ENCODE measurements at regions not wholly inside any gene's neighbourhood (a gene's known extent, or its start where the extent isn't known, plus 50 kb on each side); places are given as distances from the start of the nearest gene placed in this dataset.

GRCh38 chrX:39690541-39691415 is 407.0 kb downstream of the BCOR start:
- DNase-seq = no peak
- Histone ChIP-seq H3K4ac (ENCODE audit: low read depth in 1 of 2, low read length in 2 of 2) (no peak overlapping the region), H3K9me3 (ENCODE audit: control insufficient read depth, low read length) (peaks cover 7% of the 10 kb centered on the region), H3K9ac (ENCODE audit: low read length) (no peak overlapping the region), H3K79me1 (replicated peaks; ENCODE audit: low read length, poor library complexity, severe bottlenecking) (no peaks in the 10 kb centered on the region), H3K27ac (ENCODE audit: low read length, poor library complexity, severe bottlenecking) (no peak overlapping the region), H2BK12ac (ENCODE audit: low read length in 2 of 2) (no peak overlapping the region), H2AFZ (ENCODE audit: low read depth, low read length) (no peak overlapping the region), H4K91ac (ENCODE audit: low read length) (no peak overlapping the region), H3K4me3 (ENCODE audit: insufficient read depth in 1 of 2, low read depth in 1 of 2, low read length in 2 of 2) (no peak overlapping the region), H4K8ac (ENCODE audit: low read length) (no peak overlapping the region), H3K36me3 (ENCODE audit: control insufficient read depth in 1 of 2, insufficient read depth in 2 of 2, low read depth in 1 of 2, low read length in 2 of 2) (no peaks in the 10 kb centered on the region), H2AK5ac (ENCODE audit: low read length, severe bottlenecking) (no peak overlapping the region), H3K23ac (ENCODE audit: low read length in 2 of 2) (no peak overlapping the region), H2BK120ac (ENCODE audit: low read depth, low read length) (no peak overlapping the region), H3K4me1 (ENCODE audit: control insufficient read depth, insufficient read depth, low read depth, low read length) (peaks cover 11% of the 10 kb centered on the region), H3K4me2 (ENCODE audit: low read length, poor library complexity, severe bottlenecking) (no peak overlapping the region), H3K14ac (ENCODE audit: low read length in 2 of 2) (no peak overlapping the region), H3K18ac (ENCODE audit: low read depth in 1 of 2, low read length in 2 of 2) (no peak overlapping the region), H2BK5ac (ENCODE audit: low read depth, low read length, poor library complexity, severe bottlenecking) (no peak overlapping the region), H2BK15ac (ENCODE audit: low read depth, poor library complexity, severe bottlenecking) (no peak overlapping the region), H3K27me3 (ENCODE audit: control insufficient read depth in 1 of 2, insufficient read depth in 1 of 2, low read length in 2 of 2) (peaks cover 28 to 77% of the 10 kb centered on the region in 2 experiments)
- 92% methylated on average over 12 of the region's 13 CpGs for WGBS

GRCh38 chrX:39691724-39692123 is 406.0 kb downstream of the BCOR start:
- H4K8ac ChIP-seq (ENCODE audit: low read length) = no peak overlapping the region
- H3K79me1 ChIP-seq (replicated peaks; ENCODE audit: low read length, poor library complexity, severe bottlenecking) = no peaks in the 10 kb centered on the region
- H4K91ac ChIP-seq (ENCODE audit: low read length) = no peak overlapping the region
- no peak overlapping the region for H3K4me3 ChIP-seq (ENCODE audit: insufficient read depth in 1 of 2, low read depth in 1 of 2, low read length in 2 of 2)
- H2BK5ac ChIP-seq (ENCODE audit: low read depth, low read length, poor library complexity, severe bottlenecking) = no peak overlapping the region
- no peak overlapping the region for H2AK5ac ChIP-seq (ENCODE audit: low read length, severe bottlenecking)
- H3K9ac ChIP-seq (ENCODE audit: low read length) = no peak overlapping the region
- WGBS = 98% methylated on average over 2 of the region's 3 CpGs
- H3K18ac ChIP-seq (ENCODE audit: low read depth in 1 of 2, low read length in 2 of 2) = no peak overlapping the region
- no peak overlapping the region for H3K23ac ChIP-seq (ENCODE audit: low read length in 2 of 2)
- peaks cover 28 to 67% of the 10 kb centered on the region in 2 experiments for H3K27me3 ChIP-seq (ENCODE audit: control insufficient read depth in 1 of 2, insufficient read depth in 1 of 2, low read length in 2 of 2)
- no peak overlapping the region for H3K14ac ChIP-seq (ENCODE audit: low read length in 2 of 2)
- H2AFZ ChIP-seq (ENCODE audit: low read depth, low read length) = no peak overlapping the region
- H3K4me2 ChIP-seq (ENCODE audit: low read length, poor library complexity, severe bottlenecking) = no peak overlapping the region
- H3K9me3 ChIP-seq (ENCODE audit: control insufficient read depth, low read length) = peaks cover 16% of the 10 kb centered on the region
- H3K4ac ChIP-seq (ENCODE audit: low read depth in 1 of 2, low read length in 2 of 2) = no peak overlapping the region
- H2BK120ac ChIP-seq (ENCODE audit: low read depth, low read length) = no peak overlapping the region
- DNase-seq = no peak
- no peak overlapping the region for H2BK15ac ChIP-seq (ENCODE audit: low read depth, poor library complexity, severe bottlenecking)
- H3K27ac ChIP-seq (ENCODE audit: low read length, poor library complexity, severe bottlenecking) = no peak overlapping the region
- H2BK12ac ChIP-seq (ENCODE audit: low read length in 2 of 2) = no peak overlapping the region
- no peaks in the 10 kb centered on the region for H3K36me3 ChIP-seq (ENCODE audit: control insufficient read depth in 1 of 2, insufficient read depth in 2 of 2, low read depth in 1 of 2, low read length in 2 of 2)
- H3K4me1 ChIP-seq (ENCODE audit: control insufficient read depth, insufficient read depth, low read depth, low read length) = peaks cover 11% of the 10 kb centered on the region

- Histone ChIP-seq H4K91ac (ENCODE audit: low read length) (no peak overlapping the region), H3K4me2 (ENCODE audit: low read length, poor library complexity, severe bottlenecking) (no peak overlapping the region), H2BK5ac (ENCODE audit: low read depth, low read length, poor library complexity, severe bottlenecking) (no peak overlapping the region), H3K9me3 (ENCODE audit: control insufficient read depth, low read length) (peaks cover 27% of the 10 kb centered on the region), H2AFZ (ENCODE audit: low read depth, low read length) (no peak overlapping the region), H3K27me3 (ENCODE audit: control insufficient read depth in 1 of 2, insufficient read depth in 1 of 2, low read length in 2 of 2) (peaks cover 28 to 57% of the 10 kb centered on the region in 2 experiments), H2BK15ac (ENCODE audit: low read depth, poor library complexity, severe bottlenecking) (no peak overlapping the region), H2AK5ac (ENCODE audit: low read length, severe bottlenecking) (no peak overlapping the region), H4K8ac (ENCODE audit: low read length) (no peak overlapping the region), H3K4me3 (ENCODE audit: insufficient read depth in 1 of 2, low read depth in 1 of 2, low read length in 2 of 2) (no peak overlapping the region), H3K4me1 (ENCODE audit: control insufficient read depth, insufficient read depth, low read depth, low read length) (peaks cover 11% of the 10 kb centered on the region), H3K36me3 (ENCODE audit: control insufficient read depth in 1 of 2, insufficient read depth in 2 of 2, low read depth in 1 of 2, low read length in 2 of 2) (no peaks in the 10 kb centered on the region), H3K9ac (ENCODE audit: low read length) (no peak overlapping the region), H3K4ac (ENCODE audit: low read depth in 1 of 2, low read length in 2 of 2) (no peak overlapping the region), H2BK12ac (ENCODE audit: low read length in 2 of 2) (no peak overlapping the region), H3K14ac (ENCODE audit: low read length in 2 of 2) (no peak overlapping the region), H3K27ac (ENCODE audit: low read length, poor library complexity, severe bottlenecking) (no peak overlapping the region), H3K79me1 (replicated peaks; ENCODE audit: low read length, poor library complexity, severe bottlenecking) (no peaks in the 10 kb centered on the region), H3K23ac (ENCODE audit: low read length in 2 of 2) (no peak overlapping the region), H3K18ac (ENCODE audit: low read depth in 1 of 2, low read length in 2 of 2) (no peak overlapping the region), H2BK120ac (ENCODE audit: low read depth, low read length) (no peak overlapping the region)
- WGBS = 63% methylated on average over 4 of the region's 4 CpGs
- DNase-seq = no peak
Observed at GRCh38 chrX:39692796-39693195, 405.0 kb downstream of the BCOR start.

- H4K91ac ChIP-seq (ENCODE audit: low read length) = no peak overlapping the region
Observed at GRCh38 chrX:39693298-39693697, 404.5 kb downstream of the BCOR start.

More at GRCh38 chrX:39693298-39693697, 404.5 kb downstream of the BCOR start:
- Histone ChIP-seq H2BK5ac (ENCODE audit: low read depth, low read length, poor library complexity, severe bottlenecking) (no peak overlapping the region), H3K14ac (ENCODE audit: low read length in 2 of 2) (no peak overlapping the region), H2BK15ac (ENCODE audit: low read depth, poor library complexity, severe bottlenecking) (no peak overlapping the region), H3K4me2 (ENCODE audit: low read length, poor library complexity, severe bottlenecking) (no peak overlapping the region), H3K4ac (ENCODE audit: low read depth in 1 of 2, low read length in 2 of 2) (no peak overlapping the region), H3K18ac (ENCODE audit: low read depth in 1 of 2, low read length in 2 of 2) (no peak overlapping the region), H3K36me3 (ENCODE audit: control insufficient read depth in 1 of 2, insufficient read depth in 2 of 2, low read depth in 1 of 2, low read length in 2 of 2) (no peaks in the 10 kb centered on the region), H3K23ac (ENCODE audit: low read length in 2 of 2) (no peak overlapping the region), H3K9ac (ENCODE audit: low read length) (no peak overlapping the region), H3K79me1 (replicated peaks; ENCODE audit: low read length, poor library complexity, severe bottlenecking) (no peaks in the 10 kb centered on the region), H3K27me3 (ENCODE audit: control insufficient read depth in 1 of 2, insufficient read depth in 1 of 2, low read length in 2 of 2) (peaks cover 28 to 52% of the 10 kb centered on the region in 2 experiments), H3K4me3 (ENCODE audit: insufficient read depth in 1 of 2, low read depth in 1 of 2, low read length in 2 of 2) (no peak overlapping the region), H4K8ac (ENCODE audit: low read length) (no peak overlapping the region), H2AFZ (ENCODE audit: low read depth, low read length) (no peak overlapping the region), H2BK120ac (ENCODE audit: low read depth, low read length) (no peak overlapping the region), H3K9me3 (ENCODE audit: control insufficient read depth, low read length) (peaks cover 28% of the 10 kb centered on the region), H2AK5ac (ENCODE audit: low read length, severe bottlenecking) (no peak overlapping the region), H3K27ac (ENCODE audit: low read length, poor library complexity, severe bottlenecking) (no peak overlapping the region), H2BK12ac (ENCODE audit: low read length in 2 of 2) (no peak overlapping the region), H3K4me1 (ENCODE audit: control insufficient read depth, insufficient read depth, low read depth, low read length) (peaks cover 10% of the 10 kb centered on the region)
- WGBS = no CpG with 5 or more reads among the region's 7 CpGs
- DNase-seq = no peak
